AG04450 (cell line): ENCODE measurements at regions not wholly inside any gene's neighbourhood (a gene's known extent, or its start where the extent isn't known, plus 50 kb on each side); places are given as distances from the start of the nearest gene placed in this dataset.

Experiments
- CTCF ChIA-PET: fragments of 300-600, 350-600 bp; formaldehyde crosslinking; extraction: SDS; loops from one replicate; lab custom pipeline; 2022; ENCODE audit warnings: antibody characterized with exemption, inconsistent platforms; lab: Charles Lee
- POLR2A ChIA-PET: fragments of 350-600 bp; formaldehyde crosslinking; extraction: SDS; loops from one replicate; lab custom pipeline; 2021; ENCODE audit warnings: antibody characterized with exemption, inconsistent platforms; lab: Yijun Ruan, JAX
- DNase-seq: peaks from one replicate; pipeline ENCODE4 v3.0.0-alpha.2; 2011; ENCODE audit warnings: low read depth, low spot score
- H3K27ac ChIP-seq: one replicate; pipeline ENCODE4 v1.5.1; 2012; ENCODE audit warnings: low read depth, low read length, control low read depth
- H3K27me3 ChIP-seq: one replicate; pipeline ENCODE4 v1.6.0; 2012; ENCODE audit warnings: low read length; ENCODE audit not compliant: control insufficient read depth, insufficient read depth
- H3K4me3 ChIP-seq: 2 replicates; pipeline ENCODE4 v1.5.1; 2011; ENCODE audit warnings: mild to moderate bottlenecking, low read depth, low read length, control low read depth
- H3K9me3 ChIP-seq: 2 replicates; pipeline ENCODE4 v1.5.1; 2012; ENCODE audit warnings: low read length; ENCODE audit not compliant: control insufficient read depth, insufficient read depth
- TF ChIP-seq, protein P1 (sequence below): IDR thresholded peaks from 2 replicates; pipeline ENCODE4 v1.5.1; 2011; ENCODE audit warnings: low read depth, low read length, control low read depth, inconsistent platforms

DNA sequence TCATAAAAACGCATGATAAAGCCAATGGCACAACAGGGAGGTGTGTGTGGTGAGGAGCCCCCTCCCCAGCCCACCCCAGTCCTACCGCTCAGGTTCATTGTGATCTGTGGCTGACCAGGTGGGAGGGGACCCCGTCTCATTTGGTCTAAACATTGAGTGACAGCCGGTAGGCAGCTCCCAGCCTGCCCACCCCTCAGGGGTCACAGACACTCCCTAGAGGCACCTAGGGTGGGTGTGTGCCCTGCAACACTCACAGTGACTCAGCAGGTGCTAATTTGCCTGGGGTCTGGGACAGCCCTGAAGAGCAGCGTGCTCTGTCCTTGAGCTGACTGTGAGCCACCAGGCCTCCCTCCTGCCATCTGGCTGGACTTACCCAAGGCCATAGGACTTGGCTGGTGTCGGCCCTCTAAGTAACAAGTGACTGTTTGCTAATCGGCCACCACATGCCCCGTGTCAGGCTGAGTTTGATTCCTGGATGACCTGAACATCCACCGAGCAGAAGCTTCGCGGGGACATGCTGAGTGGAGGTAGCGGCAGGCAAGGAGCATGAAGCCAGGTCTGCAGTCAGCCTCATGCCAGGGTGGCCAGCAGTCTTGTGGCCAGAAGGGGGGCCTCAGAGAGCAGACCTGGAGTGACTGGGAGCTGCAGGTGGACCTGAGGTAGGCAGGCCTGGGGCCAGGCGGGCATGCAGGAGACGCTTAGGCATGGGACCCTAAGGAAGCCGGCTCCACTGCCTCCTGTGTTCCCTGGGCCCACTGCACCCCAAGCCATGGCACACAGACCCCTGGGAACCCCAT lies 282.3 kb upstream of the SHH start:
- TF ChIP-seq, protein P1, sequence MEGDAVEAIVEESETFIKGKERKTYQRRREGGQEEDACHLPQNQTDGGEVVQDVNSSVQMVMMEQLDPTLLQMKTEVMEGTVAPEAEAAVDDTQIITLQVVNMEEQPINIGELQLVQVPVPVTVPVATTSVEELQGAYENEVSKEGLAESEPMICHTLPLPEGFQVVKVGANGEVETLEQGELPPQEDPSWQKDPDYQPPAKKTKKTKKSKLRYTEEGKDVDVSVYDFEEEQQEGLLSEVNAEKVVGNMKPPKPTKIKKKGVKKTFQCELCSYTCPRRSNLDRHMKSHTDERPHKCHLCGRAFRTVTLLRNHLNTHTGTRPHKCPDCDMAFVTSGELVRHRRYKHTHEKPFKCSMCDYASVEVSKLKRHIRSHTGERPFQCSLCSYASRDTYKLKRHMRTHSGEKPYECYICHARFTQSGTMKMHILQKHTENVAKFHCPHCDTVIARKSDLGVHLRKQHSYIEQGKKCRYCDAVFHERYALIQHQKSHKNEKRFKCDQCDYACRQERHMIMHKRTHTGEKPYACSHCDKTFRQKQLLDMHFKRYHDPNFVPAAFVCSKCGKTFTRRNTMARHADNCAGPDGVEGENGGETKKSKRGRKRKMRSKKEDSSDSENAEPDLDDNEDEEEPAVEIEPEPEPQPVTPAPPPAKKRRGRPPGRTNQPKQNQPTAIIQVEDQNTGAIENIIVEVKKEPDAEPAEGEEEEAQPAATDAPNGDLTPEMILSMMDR, result no peak
- ChIA-PET CTCF (no interaction called here), POLR2A (no interaction called here)
- no peaks in the 10 kb centered on the region for H3K27me3 ChIP-seq
- H3K27ac ChIP-seq, result no peak overlapping the region
- H3K9me3 ChIP-seq, result peaks cover 74% of the 10 kb centered on the region
- no peak for DNase-seq
- H3K4me3 ChIP-seq, result no peak overlapping the region

DNA sequence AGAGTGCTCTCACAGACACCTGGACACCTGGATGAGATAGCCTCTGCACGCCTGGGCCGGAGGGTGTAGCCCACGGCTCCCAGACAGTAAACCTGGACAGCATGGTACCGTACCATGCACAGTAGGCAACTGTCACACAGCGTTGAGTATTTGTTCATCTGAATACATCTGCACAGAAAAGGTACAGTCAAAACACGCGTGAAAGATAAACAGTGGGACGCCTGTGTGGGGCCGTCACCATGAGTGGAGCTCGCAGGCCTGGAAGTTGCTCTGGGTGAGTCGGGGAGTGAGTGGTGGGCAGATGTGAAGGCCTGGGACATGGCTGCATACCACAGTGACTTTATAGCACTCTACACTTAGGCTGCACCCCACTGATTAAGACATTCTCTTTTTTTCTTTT lies 280.0 kb upstream of the SHH start:
- Histone ChIP-seq H3K27me3 (no peaks in the 10 kb centered on the region), H3K27ac (no peak overlapping the region), H3K4me3 (no peak overlapping the region), H3K9me3 (peaks cover 66% of the 10 kb centered on the region)
- TF ChIP-seq, protein P1, result no peak
- no peak for DNase-seq
- POLR2A ChIA-PET, result no interaction called here
- CTCF ChIA-PET, result no interaction called here

DNA sequence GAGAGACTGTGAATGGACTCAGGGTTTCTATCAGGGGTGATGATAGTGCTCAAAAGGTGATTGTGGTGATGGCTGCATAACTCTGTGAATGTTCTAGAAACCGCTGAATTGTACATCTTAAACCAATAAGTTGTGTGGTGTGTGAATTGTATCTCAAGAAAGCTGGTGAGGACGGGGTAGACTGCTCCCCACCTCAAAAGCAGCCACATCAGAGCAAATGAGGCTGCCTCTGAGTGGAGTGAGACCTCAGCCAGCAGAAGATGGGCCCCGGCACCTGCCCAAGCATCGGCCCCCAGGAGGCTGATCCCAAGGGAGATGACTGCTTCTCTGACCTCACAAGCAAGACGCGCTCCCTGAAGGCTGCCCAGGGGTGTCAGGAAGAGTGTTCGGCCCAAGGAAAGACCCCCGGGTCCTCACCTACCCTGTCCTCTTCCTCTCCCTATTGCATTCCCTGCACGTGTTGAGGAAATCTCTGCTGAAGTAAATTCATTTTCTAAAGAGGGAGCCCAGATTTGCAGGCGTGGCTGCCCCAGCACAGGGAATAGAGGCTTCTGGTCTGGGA lies 279.3 kb upstream of the SHH start:
- POLR2A ChIA-PET, result no interaction called here

DNA sequence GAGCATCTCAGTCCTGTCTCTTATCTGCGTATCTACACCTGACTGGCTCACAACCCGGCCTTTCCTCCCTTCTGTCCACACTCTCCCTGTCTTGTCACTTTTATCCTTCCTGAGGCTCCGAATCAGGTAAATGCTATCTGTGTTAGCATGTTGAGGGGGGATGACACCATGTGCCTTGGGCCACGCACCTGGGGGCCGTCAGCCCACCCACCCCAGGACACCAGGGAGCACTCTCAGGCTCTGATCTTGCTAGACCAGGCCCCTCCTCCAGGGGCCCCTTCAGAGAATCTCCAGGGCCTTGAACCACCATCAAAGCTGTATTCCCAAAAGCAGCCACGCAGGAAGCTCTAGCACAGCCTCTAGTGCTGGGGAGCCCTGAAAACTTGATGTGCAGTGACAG lies 278.7 kb upstream of the SHH start:
- Histone ChIP-seq H3K27me3 (no peaks in the 10 kb centered on the region), H3K9me3 (peaks cover 53% of the 10 kb centered on the region), H3K27ac (no peak overlapping the region), H3K4me3 (no peak overlapping the region)
- ChIA-PET CTCF (no interaction called here), POLR2A (no interaction called here)
- DNase-seq, result no peak
- TF ChIP-seq, protein P1, result no peak

More for the DNA sequence above, 279.3 kb upstream of the SHH start:
- Histone ChIP-seq H3K27me3 (no peaks in the 10 kb centered on the region), H3K4me3 (no peak overlapping the region), H3K27ac (no peak overlapping the region), H3K9me3 (peaks cover 59% of the 10 kb centered on the region)
- TF ChIP-seq, protein P1, result no peak
- no peak for DNase-seq
- CTCF ChIA-PET, result no interaction called here

DNA sequence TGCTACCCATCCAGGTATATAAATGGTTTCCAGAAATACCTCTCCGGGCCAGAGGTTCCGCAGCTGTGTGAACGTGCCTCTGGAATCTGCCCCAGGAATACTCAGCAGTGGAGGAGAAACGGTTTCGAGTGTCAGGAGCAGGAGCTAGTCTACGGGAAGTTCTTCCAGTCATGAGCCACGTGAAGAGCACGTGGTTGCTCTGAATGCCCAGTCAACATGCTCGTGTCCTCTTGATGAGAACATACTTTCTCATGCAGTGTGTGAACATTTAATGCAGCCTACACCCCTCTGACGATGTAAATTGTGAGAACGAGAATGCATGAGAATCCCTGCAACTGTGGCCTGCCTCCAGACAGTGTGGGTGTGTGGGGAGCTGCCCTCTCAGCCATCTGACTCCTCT lies 277.0 kb upstream of the SHH start:
- ChIA-PET POLR2A (no interaction called here), CTCF (no interaction called here)
- no peaks in the 10 kb centered on the region for H3K27me3 ChIP-seq

More for the DNA sequence above, 277.0 kb upstream of the SHH start:
- Histone ChIP-seq H3K27ac (no peak overlapping the region), H3K9me3 (peaks cover 38% of the 10 kb centered on the region), H3K4me3 (no peak overlapping the region)
- TF ChIP-seq, protein P1, result no peak
- DNase-seq, result no peak
